Karpas-422 (cell line): ENCODE measurements at regions not wholly inside any gene's neighbourhood (a gene's known extent, or its start where the extent isn't known, plus 50 kb on each side); places are given as distances from the start of the nearest gene placed in this dataset.

Source experiments
- DNase-seq: peaks from one replicate; pipeline ENCODE4 v3.0.0-alpha.2; 2015
- H2AFZ ChIP-seq: fragments of 200-600 bp; sonication (generic); 2 replicates; pipeline ENCODE4 v1.6.1; 2014; ENCODE audit warnings: antibody characterized with exemption, low read length, mixed read lengths
- H3K27ac ChIP-seq: fragments of 200-600 bp; sonication (generic); 2 replicates; pipeline ENCODE4 v1.5.1; 2014; ENCODE audit warnings: mild to moderate bottlenecking, low read length, moderate library complexity
- H3K27me3 ChIP-seq: fragments of 200-600 bp; sonication (generic); 2 replicates; pipeline ENCODE4 v1.6.1; 2014; ENCODE audit warnings: low read length, mixed read lengths
- H3K36me3 ChIP-seq: fragments of 200-600 bp; sonication (generic); 2 replicates; pipeline ENCODE4 v1.6.1; 2014; ENCODE audit warnings: low read length, mixed read lengths; ENCODE audit not compliant: insufficient read depth
- H3K4me1 ChIP-seq: fragments of 200-600 bp; sonication (generic); 2 replicates; pipeline ENCODE4 v1.6.1; 2014; ENCODE audit warnings: mild to moderate bottlenecking, low read length, mixed read lengths
- H3K4me2 ChIP-seq: fragments of 200-600 bp; sonication (generic); 2 replicates; pipeline ENCODE4 v1.6.1; 2014; ENCODE audit warnings: low read length, low read depth, mild to moderate bottlenecking; ENCODE audit not compliant: poor library complexity, severe bottlenecking
- H3K4me3 ChIP-seq: fragments of 200-600 bp; sonication (generic); 2 replicates; pipeline ENCODE4 v1.5.1; 2014; ENCODE audit warnings: mild to moderate bottlenecking, antibody characterized with exemption, low read length, mixed read lengths
- H3K79me2 ChIP-seq: fragments of 200-600 bp; sonication (generic); 2 replicates; pipeline ENCODE4 v1.6.1; 2014; ENCODE audit warnings: mild to moderate bottlenecking, low read length, mixed read lengths
- H3K9ac ChIP-seq: fragments of 200-600 bp; sonication (generic); 2 replicates; pipeline ENCODE4 v1.6.0; 2014; ENCODE audit warnings: low read length
- H3K9me2 ChIP-seq: fragments of 200-600 bp; sonication (generic), shearing (Covaris generic); replicated peaks from 2 replicates; pipeline ENCODE4 v1.6.0; 2014; ENCODE audit warnings: mild to moderate bottlenecking, low read length, moderate library complexity; ENCODE audit not compliant: insufficient read depth
- H3K9me3 ChIP-seq: fragments of 300-700, 200-600 bp; sonication (generic); 2 replicates; pipeline ENCODE4 v1.6.1; 2014; ENCODE audit warnings: low read length, mixed read lengths
- H4K20me1 ChIP-seq: fragments of 200-600 bp; sonication (generic); 2 replicates; pipeline ENCODE4 v1.6.1; 2014; ENCODE audit warnings: mild to moderate bottlenecking, antibody characterized with exemption, low read length, low read depth; ENCODE audit not compliant: insufficient read depth

- Histone ChIP-seq H2AFZ (no peak overlapping the region), H3K9ac (no peak overlapping the region), H3K4me2 (no peak overlapping the region), H3K4me1 (no peaks in the 10 kb centered on the region), H3K79me2 (no peaks in the 10 kb centered on the region), H3K9me3 (no peaks in the 10 kb centered on the region), H3K36me3 (no peaks in the 10 kb centered on the region), H4K20me1 (no peaks in the 10 kb centered on the region), H3K27me3 (no peaks in the 10 kb centered on the region), H3K9me2 (no peaks in the 10 kb centered on the region), H3K27ac (no peak overlapping the region), H3K4me3 (no peak overlapping the region)
- no peak for DNase-seq
Observed at GRCh38 chr17:77417575-77417974, 276.8 kb downstream of the SEC14L1 start.

DNA sequence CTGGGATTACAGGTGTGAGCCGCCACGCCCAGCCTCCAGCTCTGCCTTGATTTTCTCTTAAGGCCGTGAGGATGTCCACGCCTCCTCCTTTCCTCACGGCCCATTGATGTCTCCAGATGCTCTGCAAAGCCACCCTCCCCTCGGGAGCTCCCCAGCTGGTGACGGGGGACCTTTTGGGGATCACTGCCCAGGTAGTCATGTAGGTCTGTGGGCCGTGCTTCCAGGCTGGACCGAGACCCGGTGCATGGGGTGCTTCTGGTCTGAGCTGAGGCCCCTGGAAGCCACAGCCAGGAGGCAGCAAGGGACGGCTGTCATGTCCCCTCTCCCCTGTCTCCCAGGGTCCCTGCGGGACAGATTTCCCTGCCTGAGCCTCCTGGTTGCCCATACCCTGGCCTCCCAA is 277.8 kb downstream of the SEC14L1 start:
- H3K27ac ChIP-seq: no peak overlapping the region
- no peaks in the 10 kb centered on the region for H3K9me2 ChIP-seq
- H3K79me2 ChIP-seq: no peaks in the 10 kb centered on the region
- no peaks in the 10 kb centered on the region for H3K4me1 ChIP-seq
- no peak for DNase-seq
- H4K20me1 ChIP-seq: no peaks in the 10 kb centered on the region
- H3K9me3 ChIP-seq: no peaks in the 10 kb centered on the region
- no peak overlapping the region for H2AFZ ChIP-seq
- no peaks in the 10 kb centered on the region for H3K27me3 ChIP-seq
- no peak overlapping the region for H3K9ac ChIP-seq
- no peak overlapping the region for H3K4me3 ChIP-seq
- H3K36me3 ChIP-seq: no peaks in the 10 kb centered on the region
- H3K4me2 ChIP-seq: no peak overlapping the region

GRCh38 chr17:77419095-77419494 is 278.3 kb downstream of the SEC14L1 start:
- DNase-seq: no peak
- Histone ChIP-seq H3K36me3 (no peaks in the 10 kb centered on the region), H3K4me1 (no peaks in the 10 kb centered on the region), H3K4me2 (no peak overlapping the region), H3K27me3 (no peaks in the 10 kb centered on the region), H3K4me3 (no peak overlapping the region), H3K27ac (no peak overlapping the region), H3K79me2 (no peaks in the 10 kb centered on the region), H4K20me1 (no peaks in the 10 kb centered on the region), H3K9ac (no peak overlapping the region), H3K9me2 (no peaks in the 10 kb centered on the region), H2AFZ (no peak overlapping the region), H3K9me3 (no peaks in the 10 kb centered on the region)

GRCh38 chr17:77419547-77420094 is 278.9 kb downstream of the SEC14L1 start:
- Histone ChIP-seq H2AFZ (no peak overlapping the region), H3K36me3 (no peaks in the 10 kb centered on the region), H3K4me1 (no peaks in the 10 kb centered on the region), H3K27ac (no peak overlapping the region), H3K4me3 (no peak overlapping the region), H3K9ac (no peak overlapping the region), H3K4me2 (no peak overlapping the region), H3K9me3 (no peaks in the 10 kb centered on the region), H3K27me3 (no peaks in the 10 kb centered on the region), H4K20me1 (no peaks in the 10 kb centered on the region), H3K79me2 (no peaks in the 10 kb centered on the region), H3K9me2 (no peaks in the 10 kb centered on the region)
- no peak for DNase-seq

DNA sequence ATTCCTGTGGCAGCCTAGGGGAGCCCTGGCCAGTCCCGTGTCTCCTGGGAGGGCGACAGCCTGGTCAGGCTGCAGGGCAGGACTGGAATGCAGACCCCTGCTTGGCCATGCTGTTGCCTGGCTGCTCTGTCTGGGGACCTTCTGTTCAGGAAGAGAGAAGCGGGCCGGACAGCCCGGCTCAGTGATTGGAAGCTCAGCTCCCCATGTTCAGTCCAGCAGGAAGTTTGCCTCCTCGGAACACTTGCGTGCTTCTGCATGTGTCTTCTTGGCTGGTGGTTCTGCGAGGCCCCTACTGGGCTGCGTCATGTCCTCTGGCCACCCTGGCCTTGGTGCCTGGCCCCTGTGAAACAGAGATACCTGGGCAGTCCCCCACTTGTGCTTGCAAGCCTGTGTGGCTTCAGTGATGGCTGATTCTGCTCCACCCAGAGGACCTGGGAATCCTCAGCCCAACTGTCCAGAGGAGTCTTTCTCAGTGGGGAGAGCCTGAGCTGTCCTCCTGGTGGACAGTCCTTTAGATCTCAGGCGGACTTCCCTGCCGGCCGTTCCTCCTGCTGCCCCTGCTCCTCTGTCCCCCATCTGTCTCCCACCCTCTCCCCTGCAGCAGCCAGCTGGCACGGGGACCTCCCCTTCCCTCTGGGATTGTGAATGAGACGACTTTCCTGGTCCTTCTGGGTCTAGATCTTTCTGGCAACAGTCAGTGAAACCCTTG is 279.5 kb downstream of the SEC14L1 start:
- H4K20me1 ChIP-seq: no peaks in the 10 kb centered on the region
- H3K27ac ChIP-seq: no peak overlapping the region
- no peaks in the 10 kb centered on the region for H3K27me3 ChIP-seq
- no peak overlapping the region for H3K4me2 ChIP-seq
- H3K4me1 ChIP-seq: no peaks in the 10 kb centered on the region
- no peak overlapping the region for H3K9ac ChIP-seq
- no peak overlapping the region for H3K4me3 ChIP-seq
- DNase-seq: no peak
- no peaks in the 10 kb centered on the region for H3K9me3 ChIP-seq
- H3K79me2 ChIP-seq: no peaks in the 10 kb centered on the region
- no peak overlapping the region for H2AFZ ChIP-seq
- no peaks in the 10 kb centered on the region for H3K9me2 ChIP-seq
- H3K36me3 ChIP-seq: no peaks in the 10 kb centered on the region

GRCh38 chr17:77420804-77421629 is 280.2 kb downstream of the SEC14L1 start:
- Histone ChIP-seq H2AFZ (no peak overlapping the region), H3K9ac (no peak overlapping the region), H4K20me1 (no peaks in the 10 kb centered on the region), H3K9me2 (no peaks in the 10 kb centered on the region), H3K27ac (no peak overlapping the region), H3K36me3 (no peaks in the 10 kb centered on the region), H3K9me3 (no peaks in the 10 kb centered on the region), H3K79me2 (no peaks in the 10 kb centered on the region), H3K4me1 (peaks cover 1% of the 10 kb centered on the region; the same call in 1 of the 2 replicates), H3K4me2 (no peak overlapping the region), H3K4me3 (no peak overlapping the region), H3K27me3 (no peaks in the 10 kb centered on the region)
- DNase-seq: no peak

DNA sequence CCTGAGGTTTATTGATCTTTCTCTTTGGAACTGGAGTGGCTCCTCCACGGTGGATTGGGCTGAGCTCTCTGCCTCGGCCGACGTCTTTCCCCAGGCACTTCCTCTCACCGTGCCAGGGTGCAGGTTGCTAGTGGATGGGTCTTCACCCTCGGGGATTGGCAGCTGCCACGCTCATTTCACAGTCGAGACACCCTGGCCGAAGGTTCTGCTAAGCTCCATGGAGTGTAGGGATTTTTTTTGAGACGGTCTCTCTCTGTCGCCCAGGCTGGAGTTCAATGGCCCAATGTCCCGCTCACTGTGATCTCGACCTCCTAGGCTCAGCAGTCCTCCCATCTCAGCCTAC is 280.8 kb downstream of the SEC14L1 start:
- Histone ChIP-seq H3K4me1 (peaks cover 4% of the 10 kb centered on the region; the same call in 1 of the 2 replicates), H3K4me3 (no peak overlapping the region), H2AFZ (no peak overlapping the region)

DNA sequence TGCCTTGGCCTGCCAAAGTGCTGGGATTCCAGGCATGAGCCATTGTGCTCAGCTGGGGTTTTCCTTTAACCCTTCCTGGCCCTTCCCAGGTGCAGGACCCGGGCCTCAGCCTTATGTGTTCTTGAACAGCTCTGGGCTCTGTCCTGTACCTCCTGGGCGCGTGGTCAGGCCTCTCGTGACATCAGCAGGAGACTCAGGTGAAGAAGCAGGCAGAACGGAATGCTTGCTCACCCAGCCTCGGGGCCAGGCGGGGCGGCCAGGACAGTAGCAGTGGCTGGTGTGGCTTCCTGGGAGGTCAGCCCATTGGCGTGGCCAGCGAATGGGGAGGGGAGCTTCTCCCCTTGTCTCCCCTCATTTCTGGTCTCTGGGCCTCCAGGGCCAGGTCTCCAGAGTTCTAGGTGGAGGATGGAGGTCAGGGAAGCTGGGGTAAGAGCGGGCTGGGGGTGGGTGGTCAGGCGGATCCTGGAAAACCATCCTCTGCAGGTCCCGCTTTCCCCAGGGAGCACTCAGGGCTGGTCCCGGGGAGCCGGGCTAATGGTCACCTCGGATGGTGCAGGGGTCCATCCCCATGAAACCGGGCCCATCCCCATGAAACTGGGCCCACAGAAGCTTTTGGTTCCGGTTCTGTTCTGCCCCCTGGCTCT is 281.5 kb downstream of the SEC14L1 start:
- Histone ChIP-seq H3K4me1 (peaks cover 4% of the 10 kb centered on the region; the same call in 1 of the 2 replicates), H4K20me1 (no peaks in the 10 kb centered on the region), H3K79me2 (no peaks in the 10 kb centered on the region), H2AFZ (no peak overlapping the region), H3K27me3 (no peaks in the 10 kb centered on the region), H3K4me2 (no peak overlapping the region), H3K9me2 (no peaks in the 10 kb centered on the region), H3K4me3 (no peak overlapping the region), H3K36me3 (no peaks in the 10 kb centered on the region), H3K27ac (no peak overlapping the region), H3K9ac (no peak overlapping the region), H3K9me3 (no peaks in the 10 kb centered on the region)
- no peak for DNase-seq

More for the DNA sequence above, 280.8 kb downstream of the SEC14L1 start:
- H3K36me3 ChIP-seq: no peaks in the 10 kb centered on the region
- DNase-seq: no peak
- H3K4me2 ChIP-seq: no peak overlapping the region
- no peak overlapping the region for H3K9ac ChIP-seq
- no peak overlapping the region for H3K27ac ChIP-seq
- no peaks in the 10 kb centered on the region for H3K9me3 ChIP-seq
- H3K9me2 ChIP-seq: no peaks in the 10 kb centered on the region
- H3K27me3 ChIP-seq: no peaks in the 10 kb centered on the region
- H4K20me1 ChIP-seq: no peaks in the 10 kb centered on the region
- no peaks in the 10 kb centered on the region for H3K79me2 ChIP-seq
